MM.1S (cell line): ENCODE measurements at regions not wholly inside any gene's neighbourhood (a gene's known extent, or its start where the extent isn't known, plus 50 kb on each side); places are given as distances from the start of the nearest gene placed in this dataset.
"Not testable (repeated sequence)": the region's sequence is repeated elsewhere in the genome, so short reads cannot be mapped to it uniquely, and the experiment has no call there.

Experiments
- DNase-seq: peaks from one replicate; pipeline ENCODE4 v3.0.0-alpha.2; 2015
- H2AFZ ChIP-seq: fragments of 300-600 bp; sonication (generic); 2 replicates; pipeline ENCODE4 v1.6.0; 2016; ENCODE audit warnings: antibody characterized with exemption, low read length
- H3F3A ChIP-seq: fragments of 300-600 bp; sonication (generic); 2 replicates; pipeline ENCODE4 v1.6.1; 2016; ENCODE audit warnings: mild to moderate bottlenecking, antibody characterized with exemption, low read length, moderate library complexity, mixed read lengths; ENCODE audit not compliant: insufficient read depth
- H3K27ac ChIP-seq: fragments of 300-600 bp; sonication (generic); 2 replicates; pipeline ENCODE4 v1.5.1; 2016; ENCODE audit warnings: mild to moderate bottlenecking, low read length
- H3K27me3 ChIP-seq: fragments of 300-600 bp; sonication (generic); replicated peaks from 2 replicates; pipeline ENCODE4 v1.6.0; 2016; ENCODE audit warnings: low read length; ENCODE audit not compliant: insufficient read depth
- H3K36me3 ChIP-seq: fragments of 300-600 bp; sonication (generic); replicated peaks from 2 replicates; pipeline ENCODE4 v1.6.1; 2016; ENCODE audit warnings: mild to moderate bottlenecking, low read length, mixed read lengths; ENCODE audit not compliant: insufficient read depth
- H3K4me1 ChIP-seq: fragments of 300-600 bp; sonication (generic); 2 replicates; pipeline ENCODE4 v1.6.1; 2016; ENCODE audit warnings: low read length, mixed read lengths
- H3K4me2 ChIP-seq: fragments of 300-600 bp; sonication (generic); 2 replicates; pipeline ENCODE4 v1.6.0; 2016; ENCODE audit warnings: low read depth, low read length
- H3K4me3 ChIP-seq: fragments of 300-600 bp; sonication (generic); 2 replicates; pipeline ENCODE4 v1.5.1; 2016; ENCODE audit warnings: low read length, mixed read lengths
- H3K79me2 ChIP-seq: fragments of 300-600 bp; sonication (generic); 2 replicates; pipeline ENCODE4 v1.6.1; 2016; ENCODE audit warnings: mixed run types, low read length, mixed read lengths
- H3K9ac ChIP-seq: fragments of 300-600 bp; sonication (generic); 2 replicates; pipeline ENCODE4 v1.6.1; 2016; ENCODE audit warnings: low read length, mixed read lengths
- H3K9me2 ChIP-seq: fragments of 300-600 bp; sonication (generic); replicated peaks from 2 replicates; pipeline ENCODE4 v1.6.1; 2016; ENCODE audit warnings: mild to moderate bottlenecking, low read length, mixed read lengths; ENCODE audit not compliant: insufficient read depth
- H3K9me3 ChIP-seq: fragments of 300-600 bp; sonication (generic); replicated peaks from 2 replicates; pipeline ENCODE4 v1.6.1; 2016; ENCODE audit warnings: mild to moderate bottlenecking, low read length, mixed read lengths; ENCODE audit not compliant: insufficient read depth
- H4K20me1 ChIP-seq: fragments of 300-600 bp; sonication (generic); 2 replicates; pipeline ENCODE4 v1.6.1; 2016; ENCODE audit warnings: mild to moderate bottlenecking, low read length, moderate library complexity, mixed read lengths; ENCODE audit not compliant: insufficient read depth
- CTCF ChIP-seq: fragments of 300-600 bp; sonication (generic); IDR thresholded peaks from 2 replicates; pipeline ENCODE4 v1.5.1; 2016; ENCODE audit warnings: antibody characterized with exemption, low read length, mixed read lengths
- EZH2 ChIP-seq: fragments of 300-600 bp; sonication (generic); optimal IDR thresholded peaks from 2 replicates; pipeline ENCODE3; 2017; ENCODE audit warnings: low read depth, mild to moderate bottlenecking, antibody characterized with exemption, low read length, mixed read lengths
- EZH2phosphoT487 ChIP-seq: fragments of 300-600 bp; sonication (generic); IDR thresholded peaks from 2 replicates; pipeline ENCODE4 v1.6.1; 2018; ENCODE audit warnings: antibody characterized with exemption, low read length

DNA sequence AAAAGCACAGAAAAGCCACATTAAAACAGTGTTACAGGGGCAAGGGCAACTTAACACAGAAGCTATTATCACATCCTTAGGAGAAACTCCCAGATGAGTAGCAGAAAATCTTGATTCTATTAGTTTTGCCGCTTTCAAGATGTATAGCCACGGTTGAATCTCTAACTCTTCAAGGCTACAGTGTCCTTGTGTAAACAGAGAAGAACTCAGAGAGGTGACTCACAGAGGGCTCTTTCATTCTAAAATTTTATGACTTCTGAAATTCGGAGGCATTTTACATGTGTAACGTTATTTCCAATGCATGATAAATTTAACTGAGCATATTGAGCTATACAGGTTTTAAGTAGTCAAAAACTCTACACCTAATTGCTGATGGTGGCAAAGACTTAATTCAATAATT, 846.6 kb downstream of the GBE1 start:
- Histone ChIP-seq H3K4me3 (no peak overlapping the region), H4K20me1 (no peaks in the 10 kb centered on the region), H3K9ac (no peak overlapping the region), H3K27me3 (no peaks in the 10 kb centered on the region), H3K4me2 (no peak overlapping the region), H3K27ac (no peak overlapping the region), H3K36me3 (no peaks in the 10 kb centered on the region), H3K79me2 (no peaks in the 10 kb centered on the region), H3K9me2 (no peaks in the 10 kb centered on the region), H2AFZ (no peak overlapping the region), H3K9me3 (no peaks in the 10 kb centered on the region; the same call in 1 of the 2 replicates), H3K4me1 (no peaks in the 10 kb centered on the region), H3F3A (no peaks in the 10 kb centered on the region)
- TF ChIP-seq CTCF = no peak
- no peak for TF ChIP-seq EZH2phosphoT487
- TF ChIP-seq EZH2 = no peak
- DNase-seq = no peak

GRCh38 chr3:80898211-80898610, 863.2 kb downstream of the GBE1 start:
- Histone ChIP-seq H3K9me3 (no peaks in the 10 kb centered on the region), H3K36me3 (no peaks in the 10 kb centered on the region), H3K4me3 (no peak overlapping the region), H3K9me2 (no peaks in the 10 kb centered on the region), H4K20me1 (no peaks in the 10 kb centered on the region), H3K4me2 (no peak overlapping the region), H3F3A (no peaks in the 10 kb centered on the region), H3K27ac (no peak overlapping the region), H3K4me1 (no peaks in the 10 kb centered on the region), H3K27me3 (no peaks in the 10 kb centered on the region), H3K79me2 (no peaks in the 10 kb centered on the region), H3K9ac (no peak overlapping the region), H2AFZ (no peak overlapping the region)
- DNase-seq = no peak
- TF ChIP-seq EZH2 (no peak), CTCF (no peak), EZH2phosphoT487 (no peak)

DNA sequence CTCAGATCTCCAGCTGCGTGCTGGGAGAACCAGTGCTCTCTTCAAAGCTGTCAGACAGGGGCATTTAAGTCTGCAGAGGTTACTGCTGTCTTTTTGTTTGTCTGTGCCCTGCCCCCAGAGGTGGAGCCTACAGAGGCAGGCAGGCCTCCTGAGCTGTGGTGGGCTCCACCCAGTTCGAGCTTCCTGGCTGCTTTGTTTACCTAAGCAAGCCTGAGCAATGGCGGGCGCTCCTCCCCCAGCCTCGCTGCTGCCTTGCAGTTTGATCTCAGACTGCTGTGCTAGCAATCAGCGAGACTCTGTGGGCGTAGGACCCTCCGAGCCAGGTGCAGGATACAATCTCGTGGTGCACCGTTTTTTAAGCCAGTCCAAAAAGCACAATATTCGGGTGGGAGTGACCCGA, 864.4 kb downstream of the GBE1 start:
- H4K20me1 ChIP-seq, H3K36me3 ChIP-seq, H3K79me2 ChIP-seq, H3K4me1 ChIP-seq, H3K9me2 ChIP-seq, H3K4me2 ChIP-seq, H3K9me3 ChIP-seq, H3K4me3 ChIP-seq, H3K27ac ChIP-seq, H3F3A ChIP-seq, H3K27me3 ChIP-seq, H2AFZ ChIP-seq, H3K9ac ChIP-seq: not testable (repeated sequence)
- peak; percentile 42 for DNase-seq

DNA sequence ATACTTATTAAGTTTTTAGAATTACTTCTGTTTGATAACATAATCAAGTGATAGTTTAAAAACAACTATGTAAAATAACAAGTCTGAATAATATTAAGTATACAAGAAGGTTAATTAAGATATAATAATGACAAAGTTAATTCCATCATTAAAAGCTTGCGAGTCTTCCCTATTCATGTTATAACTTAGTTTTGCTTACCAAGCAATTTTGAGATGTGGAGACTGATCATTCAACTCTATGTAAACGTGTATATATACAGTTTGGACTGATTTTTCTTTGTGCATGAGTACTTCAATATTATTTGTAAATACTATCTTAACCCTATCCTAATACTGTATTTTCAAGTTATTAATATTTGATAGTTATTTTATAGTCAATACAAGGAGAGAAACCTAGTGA, 870.9 kb downstream of the GBE1 start:
- TF ChIP-seq EZH2phosphoT487 (no peak), EZH2 (no peak), CTCF (no peak)
- Histone ChIP-seq H3K36me3 (no peaks in the 10 kb centered on the region), H3K4me1 (no peaks in the 10 kb centered on the region), H3F3A (no peaks in the 10 kb centered on the region), H3K9ac (no peak overlapping the region), H2AFZ (no peak overlapping the region), H3K4me2 (no peak overlapping the region), H3K9me2 (no peaks in the 10 kb centered on the region), H3K27ac (no peak overlapping the region), H3K27me3 (no peaks in the 10 kb centered on the region), H3K4me3 (no peak overlapping the region), H3K79me2 (no peaks in the 10 kb centered on the region), H3K9me3 (no peaks in the 10 kb centered on the region), H4K20me1 (no peaks in the 10 kb centered on the region)
- no peak for DNase-seq
